HEK293T (cell line): ENCODE measurements at regions not wholly inside any gene's neighbourhood (a gene's known extent, or its start where the extent isn't known, plus 50 kb on each side); places are given as distances from the start of the nearest gene placed in this dataset.

ENCODE experiments used
- ARNT ChIP-seq: fragments of 450-650 bp; IDR thresholded peaks from 2 replicates; pipeline ENCODE4 v1.6.1; 2017; ENCODE audit warnings: mild to moderate bottlenecking
- BHLHE40 ChIP-seq: fragments of 450-650 bp; IDR thresholded peaks from 2 replicates; pipeline ENCODE4 v1.6.1; 2016; ENCODE audit warnings: mild to moderate bottlenecking, moderate library complexity, borderline replicate concordance
- CTBP1 ChIP-seq: fragments of 450-650 bp; IDR thresholded peaks from 2 replicates; pipeline ENCODE4 v1.6.1; 2016; ENCODE audit warnings: borderline replicate concordance
- FOXA1 ChIP-seq: fragments of 450-650 bp; IDR thresholded peaks from 2 replicates; pipeline ENCODE4 v1.6.1; 2016; ENCODE audit warnings: mild to moderate bottlenecking
- FOXK2 ChIP-seq: fragments of 450-650 bp; IDR thresholded peaks from 2 replicates; pipeline ENCODE4 v1.6.1; 2016; ENCODE audit warnings: mild to moderate bottlenecking
- FOXM1 ChIP-seq: fragments of 450-650 bp; IDR thresholded peaks from 2 replicates; pipeline ENCODE4 v1.6.1; 2017; ENCODE audit warnings: mild to moderate bottlenecking, borderline replicate concordance
- HDGF ChIP-seq: fragments of 450-650 bp; IDR thresholded peaks from 2 replicates; pipeline ENCODE4 v1.6.1; 2017; ENCODE audit warnings: antibody characterized with exemption, borderline replicate concordance
- L3MBTL2 ChIP-seq: fragments of 450-650 bp; conservative IDR thresholded peaks from 2 replicates; pipeline ENCODE4 v1.6.1; 2016; ENCODE audit warnings: mild to moderate bottlenecking
- LEF1 ChIP-seq: fragments of 450-650 bp; IDR thresholded peaks from 2 replicates; pipeline ENCODE4 v1.6.1; 2017; ENCODE audit warnings: mild to moderate bottlenecking, borderline replicate concordance
- NFRKB ChIP-seq: fragments of 450-650 bp; IDR thresholded peaks from 2 replicates; pipeline ENCODE4 v1.6.1; 2016; ENCODE audit warnings: mild to moderate bottlenecking, moderate library complexity
- PKNOX1 ChIP-seq: fragments of 450-650 bp; IDR thresholded peaks from 2 replicates; pipeline ENCODE4 v1.6.1; 2016
- SP1 ChIP-seq: fragments of 450-650 bp; IDR thresholded peaks from 2 replicates; pipeline ENCODE4 v1.6.1; 2017
- SUZ12 ChIP-seq: fragments of 450-650 bp; IDR thresholded peaks from 2 replicates; pipeline ENCODE4 v1.6.1; 2016; ENCODE audit warnings: mild to moderate bottlenecking
- TARDBP ChIP-seq: fragments of 450-650 bp; IDR thresholded peaks from 2 replicates; pipeline ENCODE4 v1.6.1; 2016

DNA sequence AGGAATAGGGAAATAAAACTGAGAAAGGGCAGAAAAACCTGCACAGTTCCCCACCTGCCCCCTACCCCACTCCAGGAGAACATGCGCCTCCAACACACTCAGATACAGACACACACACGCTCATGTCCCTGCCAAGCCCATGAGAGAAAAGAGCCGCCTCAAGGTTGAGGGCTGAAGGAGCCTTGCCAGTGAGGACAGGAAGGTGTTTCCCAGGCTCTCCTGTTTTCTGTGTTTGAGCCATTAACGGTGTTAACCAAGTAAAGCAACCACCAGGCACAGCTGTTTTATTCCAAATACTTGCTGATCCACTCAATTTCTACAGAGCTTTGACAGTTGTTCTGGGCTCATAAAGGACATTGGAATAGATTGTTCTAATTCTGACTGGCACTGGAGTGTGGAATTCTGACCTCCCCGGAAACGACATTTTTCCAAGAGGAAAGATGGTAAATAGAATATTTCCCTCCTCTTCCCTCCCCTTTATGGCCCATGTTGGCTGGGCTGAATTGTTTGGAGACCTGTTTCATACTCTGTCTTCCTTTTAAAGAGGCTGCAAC, 238.0 kb downstream of the DMAC1 start:
- TF ChIP-seq SUZ12 (no peak), SP1 (no peak), NFRKB (no peak), FOXM1 (no peak), FOXK2 (no peak), LEF1 (no peak), HDGF (no peak), BHLHE40 (no peak), CTBP1 (no peak), ARNT (no peak), L3MBTL2 (no peak), PKNOX1 (no peak), TARDBP (no peak), FOXA1 (no peak)
